ENCODE measurements at regions not wholly inside any gene's neighbourhood (a gene's known extent, or its start where the extent isn't known, plus 50 kb on each side); places are given as distances from the start of the nearest gene placed in this dataset.

DNA sequence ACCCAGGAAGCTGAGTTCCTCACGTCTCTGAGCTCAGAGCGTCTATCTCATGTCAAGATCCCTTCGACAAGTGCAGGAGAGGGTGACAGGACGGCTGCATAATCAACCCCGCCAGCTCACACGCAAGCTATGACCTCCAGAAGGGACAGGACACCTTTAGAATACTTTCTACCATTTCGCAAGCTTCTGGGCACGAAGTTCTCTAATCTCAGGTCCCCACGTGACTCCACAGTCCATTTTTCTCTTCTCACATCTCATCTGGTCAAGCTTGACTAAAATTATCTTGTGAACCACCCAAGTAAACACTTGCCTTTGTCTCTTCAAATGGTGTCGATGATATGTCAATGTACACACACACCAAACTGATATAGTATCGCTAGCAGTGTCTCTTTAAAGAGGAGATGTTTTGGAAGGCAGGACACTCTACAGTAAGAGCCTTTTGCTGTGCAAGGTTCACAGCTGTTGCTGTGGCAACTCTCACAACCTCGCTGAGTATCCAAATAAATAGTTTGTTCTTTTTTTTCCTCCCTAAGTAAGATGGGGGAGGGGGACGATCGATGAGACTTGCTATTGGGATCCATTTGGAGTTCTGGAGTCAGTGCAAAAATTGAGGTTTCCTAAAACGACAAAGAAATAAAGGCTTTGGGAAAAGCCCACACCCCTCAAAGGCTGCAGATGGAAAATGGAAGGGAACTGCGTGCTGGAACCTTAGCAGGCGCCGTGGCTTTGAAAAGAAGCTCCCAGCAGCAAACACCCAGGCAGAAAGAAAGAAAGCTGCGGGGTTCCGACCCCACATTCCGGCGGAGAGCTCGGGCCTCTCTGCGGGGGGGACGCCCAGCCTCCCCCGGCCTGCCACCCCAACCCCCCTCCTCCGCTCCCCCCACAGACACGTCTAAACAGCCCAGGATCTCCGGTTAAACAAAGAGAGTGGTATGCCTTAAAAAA lies 215.4 kb upstream of the UBASH3B start:
- TF ChIP-seq, protein P1, sequence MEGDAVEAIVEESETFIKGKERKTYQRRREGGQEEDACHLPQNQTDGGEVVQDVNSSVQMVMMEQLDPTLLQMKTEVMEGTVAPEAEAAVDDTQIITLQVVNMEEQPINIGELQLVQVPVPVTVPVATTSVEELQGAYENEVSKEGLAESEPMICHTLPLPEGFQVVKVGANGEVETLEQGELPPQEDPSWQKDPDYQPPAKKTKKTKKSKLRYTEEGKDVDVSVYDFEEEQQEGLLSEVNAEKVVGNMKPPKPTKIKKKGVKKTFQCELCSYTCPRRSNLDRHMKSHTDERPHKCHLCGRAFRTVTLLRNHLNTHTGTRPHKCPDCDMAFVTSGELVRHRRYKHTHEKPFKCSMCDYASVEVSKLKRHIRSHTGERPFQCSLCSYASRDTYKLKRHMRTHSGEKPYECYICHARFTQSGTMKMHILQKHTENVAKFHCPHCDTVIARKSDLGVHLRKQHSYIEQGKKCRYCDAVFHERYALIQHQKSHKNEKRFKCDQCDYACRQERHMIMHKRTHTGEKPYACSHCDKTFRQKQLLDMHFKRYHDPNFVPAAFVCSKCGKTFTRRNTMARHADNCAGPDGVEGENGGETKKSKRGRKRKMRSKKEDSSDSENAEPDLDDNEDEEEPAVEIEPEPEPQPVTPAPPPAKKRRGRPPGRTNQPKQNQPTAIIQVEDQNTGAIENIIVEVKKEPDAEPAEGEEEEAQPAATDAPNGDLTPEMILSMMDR (IDR thresholded peaks at IDR 0.05): no peak
- TF ChIP-seq POLR2A (IDR thresholded peaks at IDR 0.05): no peak

All from body of pancreas (tissue), 4 donors.